HT1080 (cell line): ENCODE measurements at regions not wholly inside any gene's neighbourhood (a gene's known extent, or its start where the extent isn't known, plus 50 kb on each side); places are given as distances from the start of the nearest gene placed in this dataset.

Source experiments
- DNase-seq: peaks from one replicate; pipeline ENCODE4 v3.0.0-alpha.2; 2015; ENCODE audit warnings: low read depth

- DNase-seq, result no peak
These were observed 268.8 kb downstream of the SLITRK1 start for GRCh38 chr13:83613524-83613923.

GRCh38 chr13:83601539-83601938 is 280.7 kb downstream of the SLITRK1 start:
- no peak for DNase-seq

GRCh38 chr13:83592095-83592494 is 290.2 kb downstream of the SLITRK1 start:
- no peak for DNase-seq

DNA sequence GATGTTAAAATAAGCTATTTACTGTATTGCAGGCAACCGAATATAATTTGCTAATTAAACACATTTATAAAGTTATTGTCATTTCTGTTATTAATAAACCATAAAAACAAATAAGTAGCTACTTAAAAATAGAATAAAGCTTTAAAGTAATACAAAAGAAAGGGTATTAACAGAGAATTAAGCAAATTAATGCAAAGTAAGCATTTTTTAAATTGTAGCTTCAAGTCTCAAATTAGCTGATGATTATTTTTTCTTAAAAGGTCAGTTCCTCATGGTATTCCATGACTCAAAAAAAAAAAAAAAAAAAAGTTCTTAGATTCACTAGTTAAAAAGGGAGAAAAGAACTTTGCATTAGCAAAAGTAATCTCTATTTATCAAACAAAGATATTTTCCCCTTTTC is 292.5 kb downstream of the SLITRK1 start:
- no peak for DNase-seq

- no peak for DNase-seq
These were observed 305.1 kb downstream of the SLITRK1 start for GRCh38 chr13:83577183-83577582.

DNA sequence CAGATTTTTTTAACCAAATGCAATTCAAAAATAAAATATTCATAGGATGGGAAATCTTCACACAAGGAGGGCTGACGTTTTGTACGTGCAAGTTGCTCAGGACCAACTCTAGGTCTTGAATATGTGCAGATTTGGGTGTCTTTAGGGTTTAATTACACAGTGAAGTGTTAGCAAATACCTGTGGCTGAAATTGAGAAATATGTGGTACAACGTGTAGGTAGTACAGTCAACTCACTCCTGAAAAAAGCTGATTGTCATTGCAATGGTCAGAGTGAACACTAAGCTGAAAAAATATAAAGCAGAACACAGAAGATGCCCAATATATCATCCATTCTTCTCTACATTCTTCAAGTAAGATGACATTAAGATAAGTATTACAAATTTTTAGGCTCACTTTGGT is 314.3 kb downstream of the SLITRK1 start:
- DNase-seq, result no peak

DNA sequence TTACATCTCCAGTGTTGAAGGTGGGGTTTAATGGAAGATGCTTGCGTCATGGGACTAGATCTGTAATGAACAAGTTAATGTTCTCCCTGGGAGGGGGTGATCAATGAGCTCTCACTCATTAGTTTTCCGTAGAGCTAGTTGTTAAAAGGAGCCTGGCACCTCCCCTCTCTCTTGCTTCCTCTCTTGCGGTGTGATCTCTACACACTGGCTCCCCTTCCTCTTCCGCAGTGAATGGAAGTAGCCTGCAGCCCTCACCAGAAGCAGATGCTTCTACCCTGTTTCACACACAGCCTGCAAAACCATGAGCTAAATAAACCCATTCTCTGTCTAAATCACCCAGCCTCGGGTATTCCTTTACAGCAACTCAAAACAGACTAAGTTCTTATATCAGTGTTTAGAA is 318.8 kb downstream of the SLITRK1 start:
- no peak for DNase-seq

DNA sequence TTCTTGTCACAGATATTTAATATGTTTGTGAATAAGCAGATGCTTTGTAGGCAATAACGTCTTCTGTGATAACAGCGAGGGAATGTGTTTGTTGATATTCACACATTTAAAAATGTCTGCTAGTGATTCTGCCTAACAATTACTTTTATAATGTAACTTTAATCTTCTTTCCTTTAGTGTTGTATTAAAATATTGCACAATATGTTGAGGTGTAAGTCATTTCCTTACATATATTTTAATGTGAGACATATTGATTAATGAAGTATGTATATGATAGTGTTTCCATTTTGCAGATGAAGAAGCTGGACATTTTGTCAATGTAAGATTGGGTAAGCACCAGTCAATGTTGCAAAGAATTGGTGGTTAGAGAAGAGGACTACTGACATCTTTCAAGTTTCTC is 324.4 kb downstream of the SLITRK1 start:
- DNase-seq, result no peak

DNA sequence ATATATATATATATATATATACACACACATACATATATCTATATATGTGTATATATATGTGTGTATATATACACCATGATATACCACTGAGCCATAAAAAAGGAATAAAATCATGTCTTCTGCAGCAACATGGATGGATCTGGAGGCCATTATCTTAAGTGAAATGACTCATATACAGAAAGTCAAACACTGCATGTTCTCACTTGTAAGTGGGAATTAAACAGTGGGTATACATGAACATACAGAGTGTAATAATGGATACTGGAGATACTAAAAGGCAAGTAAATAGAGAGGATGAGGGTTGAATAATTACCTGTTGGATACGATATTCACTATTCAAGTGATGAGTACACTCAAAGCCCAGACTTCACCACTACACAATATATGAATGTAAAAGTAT is 332.6 kb downstream of the SLITRK1 start:
- no peak for DNase-seq

GRCh38 chr13:83547043-83547442 is 335.2 kb downstream of the SLITRK1 start:
- DNase-seq, result no peak

DNA sequence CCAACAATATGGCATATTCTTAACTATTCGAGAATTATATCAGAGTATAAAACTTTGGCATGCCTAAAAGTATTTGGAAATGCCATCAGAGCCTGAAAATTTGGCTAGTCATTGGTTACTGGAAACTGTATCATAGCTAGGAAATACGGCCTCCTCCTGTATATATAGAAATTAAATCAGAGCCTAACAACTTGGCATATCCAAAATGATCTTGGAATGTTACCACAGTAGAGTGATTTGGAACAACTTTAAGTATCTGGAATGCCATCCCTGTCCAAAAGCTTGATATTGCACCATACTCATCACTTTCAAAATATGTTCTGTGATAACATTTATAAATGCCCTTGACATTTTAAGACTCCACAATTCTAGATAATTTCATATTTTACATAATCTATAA is 335.8 kb downstream of the SLITRK1 start:
- DNase-seq, result no peak

GRCh38 chr13:83538636-83539035 is 343.6 kb downstream of the SLITRK1 start:
- DNase-seq, result no peak

GRCh38 chr13:83536941-83537340 is 345.3 kb downstream of the SLITRK1 start:
- peak; percentile 40 for DNase-seq

DNA sequence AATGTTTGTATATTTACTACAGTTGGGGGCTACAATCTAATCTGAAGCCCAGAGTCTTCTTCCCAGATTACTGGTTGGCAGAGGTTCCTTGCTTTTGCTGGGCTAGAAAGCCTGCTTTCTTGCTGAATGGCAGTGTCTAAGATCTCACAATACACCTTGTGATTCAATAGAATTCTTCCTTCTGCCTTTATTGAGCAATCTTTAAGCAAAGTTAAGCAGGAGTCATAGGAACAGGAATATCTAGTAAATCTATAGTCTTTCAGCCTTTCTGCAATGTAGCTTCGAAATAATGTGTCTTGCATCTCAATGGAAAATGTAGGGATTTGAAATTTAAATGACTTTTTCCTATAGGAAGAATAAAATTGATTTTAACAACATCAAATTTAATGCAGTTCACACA is 346.1 kb downstream of the SLITRK1 start:
- no peak for DNase-seq

GRCh38 chr13:83532809-83533208 is 349.5 kb downstream of the SLITRK1 start:
- DNase-seq, result no peak

DNA sequence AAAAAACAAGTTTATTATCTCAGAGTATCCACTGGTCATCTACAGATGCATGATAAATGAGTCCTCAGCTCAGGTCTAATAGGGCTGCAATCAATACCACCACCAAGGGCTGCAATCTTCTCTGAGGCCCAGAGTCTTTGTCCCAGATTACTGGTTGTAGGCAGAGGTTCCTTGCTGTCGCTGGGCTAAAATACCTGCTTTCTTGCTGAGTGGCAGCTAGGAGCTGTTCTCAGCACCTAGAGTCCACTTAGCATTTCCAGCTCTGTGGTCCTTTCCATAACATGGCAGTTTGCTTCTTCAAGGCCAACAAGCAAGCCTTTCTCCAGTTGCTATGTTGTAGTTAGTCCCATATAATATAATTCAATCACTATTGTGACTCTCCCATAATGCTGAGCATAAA is 351.3 kb downstream of the SLITRK1 start:
- DNase-seq, result no peak

DNA sequence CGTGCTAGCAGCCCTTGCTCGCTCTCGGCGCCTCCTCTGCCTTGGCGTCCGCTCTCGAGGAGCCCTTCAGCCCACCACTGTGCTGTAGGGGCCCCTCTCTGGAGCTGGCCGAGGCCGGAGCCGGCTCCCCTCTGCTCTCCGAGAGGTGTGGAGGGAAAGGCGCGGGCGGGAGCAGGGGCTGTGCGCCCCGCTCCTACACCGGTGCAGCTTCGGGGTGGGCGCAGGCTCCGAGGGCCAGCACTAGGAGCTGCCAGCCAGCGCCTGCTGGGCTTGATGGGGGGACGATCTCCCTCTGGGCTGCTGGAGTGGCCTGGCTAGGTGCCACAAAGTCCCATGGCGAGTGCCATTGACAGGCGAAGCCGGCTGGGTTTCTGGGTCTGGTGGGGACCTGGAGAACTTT is 365.5 kb downstream of the SLITRK1 start:
- DNase-seq, result no peak

DNA sequence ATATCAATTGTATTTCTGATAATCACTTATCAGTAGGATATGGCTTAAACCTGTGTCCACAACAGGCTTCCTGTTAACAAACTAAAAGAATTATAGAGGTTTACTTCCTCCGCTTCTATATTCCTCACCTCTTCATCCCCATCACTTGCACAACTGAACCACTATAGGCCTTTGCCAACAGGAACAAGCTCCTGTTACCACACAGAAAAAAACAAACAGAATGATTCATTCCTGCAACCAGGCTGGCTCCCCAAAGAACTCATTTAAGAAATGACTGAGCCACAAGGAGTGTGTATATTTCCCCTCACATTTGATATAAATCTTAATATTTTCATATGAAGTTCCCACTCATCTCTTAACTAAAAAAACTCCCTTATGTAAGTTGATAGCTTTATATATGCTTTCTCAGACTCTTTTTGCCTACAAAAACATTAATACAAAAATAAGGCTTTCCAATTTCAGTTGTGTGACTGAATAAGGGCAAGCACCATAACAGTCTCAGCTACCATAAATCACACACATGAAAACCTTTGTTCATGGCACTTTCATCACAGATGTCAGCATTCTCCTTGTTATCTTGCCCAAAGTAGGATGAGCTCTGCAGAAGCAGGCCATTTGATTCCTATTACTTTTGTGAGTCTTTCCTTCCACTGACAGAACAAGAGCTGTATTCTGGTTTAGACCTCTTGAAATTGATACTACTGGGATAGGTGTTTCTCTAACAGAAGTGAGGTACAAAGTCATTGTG is 366.8 kb downstream of the SLITRK1 start:
- peak; percentile 61 for DNase-seq

DNA sequence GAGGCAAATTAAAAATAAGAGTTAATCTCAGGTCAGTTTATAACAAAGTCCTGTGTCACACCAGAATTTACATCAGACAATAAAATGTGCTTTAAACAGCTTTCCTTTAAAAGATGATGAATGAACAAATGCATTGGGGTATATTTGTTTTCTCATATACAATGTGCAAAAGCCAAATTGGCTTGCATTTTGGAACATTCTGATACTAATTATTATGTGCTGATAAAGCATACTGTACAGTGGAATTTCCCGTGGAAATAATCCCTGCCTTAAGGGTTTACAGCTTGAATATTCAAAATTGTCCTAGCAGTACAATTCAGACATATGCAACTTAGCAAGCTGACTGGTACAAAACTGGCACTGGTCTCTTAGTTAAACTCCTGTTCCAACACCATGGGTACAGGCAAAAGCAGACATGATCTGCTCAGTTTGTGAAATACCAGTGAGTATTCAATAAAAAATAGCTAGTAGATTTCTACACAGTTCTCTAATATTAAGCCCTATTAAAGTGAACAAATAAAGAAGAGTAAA is 373.4 kb downstream of the SLITRK1 start:
- DNase-seq, result no peak

DNA sequence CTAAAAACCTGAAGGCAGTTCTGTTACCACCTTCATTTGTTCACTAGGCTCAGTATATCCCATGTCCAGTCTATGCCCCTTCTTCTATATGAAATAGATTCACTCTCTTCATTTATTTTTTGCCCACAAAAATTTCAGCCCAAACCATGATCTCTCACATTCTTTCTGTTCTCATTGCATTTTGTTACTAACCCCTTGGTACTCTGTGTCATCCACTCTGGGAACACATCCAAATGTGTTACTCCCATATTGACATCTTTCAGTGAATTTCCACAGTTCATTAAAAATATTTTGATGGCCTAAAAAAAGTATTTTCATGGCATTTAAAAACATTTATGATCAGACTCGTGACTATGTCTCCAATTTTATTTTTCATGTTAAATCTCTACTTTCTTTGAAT is 378.9 kb downstream of the SLITRK1 start:
- DNase-seq, result peak; percentile 52

DNA sequence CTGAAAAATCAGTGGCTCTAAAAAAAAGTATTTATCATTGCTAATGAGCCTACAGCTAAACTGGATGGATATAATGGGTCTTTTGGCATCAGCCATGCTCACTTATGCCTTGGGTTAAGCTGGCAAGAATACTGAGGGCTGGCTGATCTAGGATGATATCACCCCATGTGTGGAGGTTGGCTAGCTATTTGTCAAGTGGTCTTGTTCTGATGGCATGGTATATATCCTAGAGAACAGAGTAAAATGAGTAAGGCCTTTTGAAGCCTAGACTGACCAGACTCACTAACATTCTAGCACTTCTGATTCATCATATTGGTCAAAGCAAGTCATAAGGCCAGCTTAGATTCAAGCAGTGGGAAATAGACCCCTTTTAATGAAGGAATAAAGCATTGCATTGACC is 383.0 kb downstream of the SLITRK1 start:
- peak; percentile 42 for DNase-seq

- peak; percentile 71 for DNase-seq
These were observed 383.6 kb downstream of the SLITRK1 start for GRCh38 chr13:83498481-83499190.

DNA sequence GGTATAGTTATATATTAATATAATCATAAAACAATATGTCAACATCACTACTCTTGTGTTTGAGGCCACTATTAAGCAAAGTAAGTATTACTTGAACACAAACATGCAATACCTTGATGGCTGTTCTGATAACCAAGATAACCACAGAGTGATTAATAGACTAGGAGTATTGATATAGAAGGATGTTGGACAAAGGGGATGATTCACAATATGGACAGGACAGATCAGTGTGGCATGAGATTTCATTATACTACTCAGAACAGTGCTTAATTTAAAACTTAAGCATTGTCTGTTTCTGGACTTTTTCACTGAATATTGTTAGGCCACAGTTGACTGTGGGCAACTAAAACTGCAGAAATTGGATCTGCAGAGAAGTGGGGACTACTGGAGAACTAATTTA is 384.2 kb downstream of the SLITRK1 start:
- DNase-seq, result no peak
